Mucosa of descending colon (tissue), 3 donors: ENCODE measurements at regions not wholly inside any gene's neighbourhood (a gene's known extent, or its start where the extent isn't known, plus 50 kb on each side); places are given as distances from the start of the nearest gene placed in this dataset.

Experiments used
- ATAC-seq: fragments of 200-7000 bp; cut with Tn5 transposase; one replicate; pipeline ENCODE4 v1.9.1; 2020; ENCODE audit warnings: mild to moderate bottlenecking, moderate library complexity
- DNase-seq, 3 donors: peaks; one replicate each; pipeline ENCODE4 v3.0.0-alpha.2; 2020
- H3K36me3 ChIP-seq: fragments of 200-600 bp; one replicate; pipeline ENCODE4 v1.8.0; 2021; ENCODE audit warnings: low read depth, mild to moderate bottlenecking
- H3K4me1 ChIP-seq: fragments of 200-600 bp; one replicate; pipeline ENCODE4 v1.8.0; 2021; ENCODE audit warnings: low read depth, mild to moderate bottlenecking
- H3K4me3 ChIP-seq: fragments of 200-600 bp; one replicate; pipeline ENCODE4 v1.8.0; 2021; ENCODE audit warnings: mild to moderate bottlenecking
- H3K9me3 ChIP-seq: fragments of 200-600 bp; one replicate; pipeline ENCODE4 v1.8.0; 2021; ENCODE audit warnings: mild to moderate bottlenecking
- CTCF ChIP-seq: fragments of 200-600 bp; IDR thresholded peaks from one replicate; pipeline ENCODE4 v1.8.0; 2022; ENCODE audit warnings: antibody characterized with exemption, mild to moderate bottlenecking
- intact Hi-C, 2 donors: fragments of 100-400 bp; cut with DNase I in 1 of 2; cut with micrococcal nuclease in 1 of 2; formaldehyde crosslinking; loops; one replicate each; pipeline versions ENCODE4 v1.11.0 to v1.11.1; 2022; cut with DNase I, micrococcal nuclease
- donor health status: DM: no; HTN: no; CAD: no; lungs with moderate emphysema.
- donor health status: DM: no; HTN: no; CAD: no.
- donor health status: DM: no; HTN: yes; CAD: no.

- no peak for TF ChIP-seq CTCF
- ATAC-seq (no peak), DNase-seq (no peak)
- H3K36me3 ChIP-seq: no peaks in the 10 kb centered on the region
- H3K9me3 ChIP-seq: no peaks in the 10 kb centered on the region
- no peak overlapping the region for H3K4me3 ChIP-seq
- no peaks in the 10 kb centered on the region for H3K4me1 ChIP-seq
- intact Hi-C loops: no loop called here
These were observed 172.4 kb upstream of the IQSEC1 start for GRCh38 chr3:13245615-13245978.

- ATAC-seq: no peak
- Histone ChIP-seq H3K9me3 (no peaks in the 10 kb centered on the region), H3K4me3 (no peak overlapping the region), H3K4me1 (no peaks in the 10 kb centered on the region), H3K36me3 (no peaks in the 10 kb centered on the region)
- DNase-seq: no peak
- intact Hi-C loops: no loop called here
- TF ChIP-seq CTCF: no peak
These were observed 170.4 kb upstream of the IQSEC1 start for GRCh38 chr3:13243586-13243985.

GRCh38 chr3:13242364-13242737 lies 169.1 kb upstream of the IQSEC1 start:
- no peaks in the 10 kb centered on the region for H3K9me3 ChIP-seq
- intact Hi-C loops: no loop called here
- H3K36me3 ChIP-seq: no peaks in the 10 kb centered on the region
- no peak for TF ChIP-seq CTCF
- no peak overlapping the region for H3K4me3 ChIP-seq
- ATAC-seq (no peak), DNase-seq (no peak)
- no peaks in the 10 kb centered on the region for H3K4me1 ChIP-seq

DNA sequence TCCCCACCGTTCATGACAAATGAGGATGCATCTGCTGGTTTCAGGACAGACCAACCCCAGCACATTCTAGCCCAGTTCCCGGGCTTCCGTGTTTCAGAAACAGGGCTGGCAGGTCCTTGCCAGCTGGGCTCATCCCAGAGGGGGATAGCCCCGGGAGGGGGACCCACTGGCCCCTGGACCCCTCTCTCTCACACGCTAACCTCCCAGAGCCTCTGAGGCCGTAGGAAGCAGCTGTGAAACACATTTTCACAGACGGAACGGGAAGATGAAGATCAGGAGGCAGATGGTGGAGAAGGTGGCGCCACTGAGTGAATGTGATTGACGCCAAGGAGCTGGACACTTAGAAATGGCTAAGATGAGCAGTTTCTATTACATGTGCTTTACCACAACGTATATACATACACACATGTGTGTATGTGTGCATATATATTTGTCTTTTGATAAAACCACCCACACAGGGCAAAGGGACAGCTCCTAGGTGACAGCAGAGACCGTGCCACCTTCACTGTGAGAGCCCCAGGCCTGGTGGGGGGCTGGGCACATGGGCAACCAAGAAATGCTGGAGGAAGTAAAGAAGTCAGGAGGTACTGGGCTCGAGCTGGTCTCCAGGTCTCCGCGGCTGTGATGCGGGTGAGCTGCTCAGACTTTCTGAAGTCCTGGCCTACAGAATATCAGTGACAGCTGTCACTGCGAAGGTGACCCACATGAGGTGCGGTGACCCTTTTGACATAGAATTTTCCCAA lies 168.6 kb upstream of the IQSEC1 start:
- no peak for TF ChIP-seq CTCF
- intact Hi-C loops: no loop called here
- H3K4me1 ChIP-seq: no peaks in the 10 kb centered on the region

GRCh38 chr3:13240928-13241618 lies 167.8 kb upstream of the IQSEC1 start:
- ATAC-seq: no peak
- TF ChIP-seq CTCF: no peak
- intact Hi-C loops: no loop called here
- H3K4me1 ChIP-seq: no peaks in the 10 kb centered on the region
- no peaks in the 10 kb centered on the region for H3K36me3 ChIP-seq
- no peak overlapping the region for H3K4me3 ChIP-seq
- no peaks in the 10 kb centered on the region for H3K9me3 ChIP-seq
- no peak for DNase-seq

More for the DNA sequence above, 168.6 kb upstream of the IQSEC1 start:
- no peaks in the 10 kb centered on the region for H3K9me3 ChIP-seq
- no peak overlapping the region for H3K4me3 ChIP-seq
- DNase-seq (no peak), ATAC-seq (no peak)
- H3K36me3 ChIP-seq: no peaks in the 10 kb centered on the region
